ENCODE measurements at regions not wholly inside any gene's neighbourhood (a gene's known extent, or its start where the extent isn't known, plus 50 kb on each side); places are given as distances from the start of the nearest gene placed in this dataset.

- TF ChIP-seq POLR2A (IDR thresholded peaks at IDR 0.05; ENCODE audit: low read depth), result no peak
- TF ChIP-seq POLR2AphosphoS5 (IDR thresholded peaks at IDR 0.05), result no peak
- no peak for TF ChIP-seq CTCF (IDR thresholded peaks at IDR 0.05)
- no peak for TF ChIP-seq EP300 (IDR thresholded peaks at IDR 0.05)
- Histone ChIP-seq H3K27me3 (no peaks in the 10 kb centered on the region), H3K27ac (replicated peaks in 1 of 4) (no peak overlapping the region), H3K36me3 (no peaks in the 10 kb centered on the region), H3K4me1 (peaks cover 0 to 21% (median 10%) of the 10 kb centered on the region in 4 donors), H3K4me3 (no peak overlapping the region), H3K9me3 (no peaks in the 10 kb centered on the region)
- no peak for DNase-seq (ENCODE audit: extremely low spot score)
- intact Hi-C loops (cut with DNase I), result no loop called here
- WGBS, result 91% methylated on average over 2 of the region's 2 CpGs
These were observed 396.4 kb downstream of the INHBA start for GRCh38 chr7:41306486-41306885.

- Histone ChIP-seq H3K4me1 (peaks cover 0 to 17% (median 9%) of the 10 kb centered on the region in 4 donors), H3K27ac (replicated peaks in 1 of 4) (no peak overlapping the region), H3K4me3 (no peak overlapping the region), H3K36me3 (no peaks in the 10 kb centered on the region), H3K27me3 (no peaks in the 10 kb centered on the region), H3K9me3 (no peaks in the 10 kb centered on the region)
- TF ChIP-seq CTCF (IDR thresholded peaks at IDR 0.05) (no peak), POLR2A (IDR thresholded peaks at IDR 0.05; ENCODE audit: low read depth) (no peak), POLR2AphosphoS5 (IDR thresholded peaks at IDR 0.05) (no peak), EP300 (IDR thresholded peaks at IDR 0.05) (no peak)
- no peak for DNase-seq (ENCODE audit: extremely low spot score)
- 83% methylated on average over 1 of the region's 1 CpG for WGBS
- intact Hi-C loops (cut with DNase I), result no loop called here
These were observed 397.9 kb downstream of the INHBA start for GRCh38 chr7:41305001-41305400.

GRCh38 chr7:41303709-41304108 lies 399.2 kb downstream of the INHBA start:
- H3K27ac ChIP-seq (replicated peaks in 1 of 4), result no peak overlapping the region
- H3K27me3 ChIP-seq, result no peaks in the 10 kb centered on the region
- WGBS, result 96% methylated on average over 4 of the region's 4 CpGs
- H3K4me3 ChIP-seq, result no peak overlapping the region
- no peaks in the 10 kb centered on the region for H3K9me3 ChIP-seq
- DNase-seq (ENCODE audit: extremely low spot score), result no peak
- no peaks in the 10 kb centered on the region for H3K36me3 ChIP-seq
- peaks cover 0 to 4% (median 0%) of the 10 kb centered on the region in 4 donors for H3K4me1 ChIP-seq
- TF ChIP-seq CTCF (IDR thresholded peaks at IDR 0.05) (no peak), POLR2A (IDR thresholded peaks at IDR 0.05; ENCODE audit: low read depth) (no peak), POLR2AphosphoS5 (IDR thresholded peaks at IDR 0.05) (no peak), EP300 (IDR thresholded peaks at IDR 0.05) (no peak)
- intact Hi-C loops (cut with DNase I), result no loop called here

- intact Hi-C loops (cut with DNase I), result no loop called here
- Histone ChIP-seq H3K27me3 (no peaks in the 10 kb centered on the region), H3K36me3 (no peaks in the 10 kb centered on the region), H3K9me3 (no peaks in the 10 kb centered on the region), H3K27ac (replicated peaks in 1 of 4) (no peak overlapping the region), H3K4me1 (no peaks in the 10 kb centered on the region), H3K4me3 (no peak overlapping the region)
- DNase-seq (ENCODE audit: extremely low spot score), result no peak
- WGBS, result 77% methylated on average over 2 of the region's 2 CpGs
- TF ChIP-seq POLR2A (IDR thresholded peaks at IDR 0.05; ENCODE audit: low read depth) (no peak), CTCF (IDR thresholded peaks at IDR 0.05) (no peak), POLR2AphosphoS5 (IDR thresholded peaks at IDR 0.05) (no peak), EP300 (IDR thresholded peaks at IDR 0.05) (no peak)
These were observed 404.5 kb downstream of the INHBA start for GRCh38 chr7:41298409-41298808.

GRCh38 chr7:41297166-41297565 lies 405.7 kb downstream of the INHBA start:
- Histone ChIP-seq H3K9me3 (no peaks in the 10 kb centered on the region), H3K36me3 (no peaks in the 10 kb centered on the region), H3K27me3 (no peaks in the 10 kb centered on the region), H3K27ac (replicated peaks in 1 of 4) (no peak overlapping the region), H3K4me3 (no peak overlapping the region), H3K4me1 (no peaks in the 10 kb centered on the region)
- no peak for TF ChIP-seq CTCF (IDR thresholded peaks at IDR 0.05)
- TF ChIP-seq EP300 (IDR thresholded peaks at IDR 0.05), result no peak
- TF ChIP-seq POLR2AphosphoS5 (IDR thresholded peaks at IDR 0.05), result no peak
- no peak for TF ChIP-seq POLR2A (IDR thresholded peaks at IDR 0.05; ENCODE audit: low read depth)
- intact Hi-C loops (cut with DNase I), result no loop called here
- 82% methylated on average over 6 of the region's 6 CpGs for WGBS
- no peak for DNase-seq (ENCODE audit: extremely low spot score)
